HEK293 (cell line): ENCODE measurements at regions not wholly inside any gene's neighbourhood (a gene's known extent, or its start where the extent isn't known, plus 50 kb on each side); places are given as distances from the start of the nearest gene placed in this dataset.

Experiments used
- CTCF ChIA-PET: fragments of 350-600 bp; formaldehyde crosslinking; extraction: SDS; loops from one replicate; lab custom pipeline; 2021; ENCODE audit warnings: antibody characterized with exemption; lab: Yijun Ruan, JAX
- POLR2A ChIA-PET: fragments of 300-600 bp; formaldehyde crosslinking; extraction: SDS; loops from one replicate; lab custom pipeline; 2020; ENCODE audit warnings: antibody characterized with exemption, inconsistent platforms; lab: Yijun Ruan, JAX
- H3K27ac ChIP-seq: fragments of 200-500 bp; sonication (Bioruptor generic); 2 replicates; pipeline ENCODE4 v1.5.1; 2014; ENCODE audit warnings: low read depth, low read length, control low read depth, inconsistent platforms; ENCODE audit errors: extremely low read depth
- H3K36me3 ChIP-seq, 2 experiments: fragments of 200-500 bp in 1 of 2; sonication (Bioruptor generic) in 1 of 2; 1 replicate in 1 of 2; 2 replicates in 1 of 2; pipeline ENCODE4 v1.5.1; 2014 to 2017; ENCODE audit warnings: inconsistent platforms in 2 of 2, low read length in 2 of 2; ENCODE audit not compliant: control insufficient read depth in 2 of 2, insufficient read depth in 1 of 2
- H3K4me1 ChIP-seq: fragments of 200-500 bp; sonication (Bioruptor generic); 2 replicates; pipeline ENCODE4 v1.5.1; 2014; ENCODE audit warnings: mild to moderate bottlenecking, low read length, inconsistent platforms; ENCODE audit not compliant: control insufficient read depth, insufficient read depth
- H3K4me3 ChIP-seq: 2 replicates; pipeline ENCODE4 v1.5.1; 2011; ENCODE audit warnings: low read depth, mild to moderate bottlenecking, control low read depth, low read length, moderate library complexity
- H3K9me3 ChIP-seq: fragments of 200-500 bp; sonication (Bioruptor generic); 2 replicates; pipeline ENCODE4 v1.5.1; 2014; ENCODE audit warnings: low read depth, low read length, inconsistent platforms; ENCODE audit not compliant: control insufficient read depth, insufficient read depth
- GLI4 ChIP-seq: fragments of 450-650 bp; formaldehyde crosslinking; IDR thresholded peaks from 2 replicates; pipeline ENCODE4 v1.5.1; 2016; ENCODE audit warnings: missing biosample characterization, missing genetic modification characterization
- KLF9 ChIP-seq: fragments of 450-650 bp; formaldehyde crosslinking; IDR thresholded peaks from 2 replicates; pipeline ENCODE4 v1.5.1; 2016; ENCODE audit warnings: missing biosample characterization, missing genetic modification characterization, low read depth
- SP2 ChIP-seq: fragments of 450-650 bp; formaldehyde crosslinking; IDR thresholded peaks from 2 replicates; pipeline ENCODE4 v1.5.1; 2016; ENCODE audit warnings: missing biosample characterization, missing genetic modification characterization
- ZBTB48 ChIP-seq: fragments of 450-650 bp; formaldehyde crosslinking; IDR thresholded peaks from 2 replicates; pipeline ENCODE4 v1.5.1; 2016; ENCODE audit warnings: missing biosample characterization, missing genetic modification characterization
- ZIC2 ChIP-seq: fragments of 450-650 bp; formaldehyde crosslinking; IDR thresholded peaks from 2 replicates; pipeline ENCODE4 v1.5.1; 2016; ENCODE audit warnings: missing biosample characterization, missing genetic modification characterization
- ZNF324 ChIP-seq: fragments of 450-650 bp; formaldehyde crosslinking; IDR thresholded peaks from 2 replicates; pipeline ENCODE4 v1.5.1; 2016; ENCODE audit warnings: missing biosample characterization, missing genetic modification characterization
- ZNF335 ChIP-seq: fragments of 450-650 bp; formaldehyde crosslinking; conservative IDR thresholded peaks from 2 replicates; pipeline ENCODE4 v1.5.1; 2016; ENCODE audit warnings: missing biosample characterization, missing genetic modification characterization
- ZNF423 ChIP-seq: fragments of 450-650 bp; formaldehyde crosslinking; IDR thresholded peaks from 2 replicates; pipeline ENCODE4 v1.5.1; 2016; ENCODE audit warnings: missing biosample characterization, missing genetic modification characterization
- ZNF529 ChIP-seq: fragments of 450-650 bp; formaldehyde crosslinking; IDR thresholded peaks from 2 replicates; pipeline ENCODE4 v1.5.1; 2017; ENCODE audit warnings: missing genetic modification characterization, missing biosample characterization; ENCODE audit not compliant: insufficient replicate concordance
- ZNF530 ChIP-seq: fragments of 450-650 bp; formaldehyde crosslinking; IDR thresholded peaks from 2 replicates; pipeline ENCODE4 v1.5.1; 2016; ENCODE audit warnings: low read depth, missing biosample characterization, missing genetic modification characterization
- ZNF596 ChIP-seq: fragments of 450-650 bp; IDR thresholded peaks from 2 replicates; pipeline ENCODE4 v1.5.0; 2018; ENCODE audit warnings: missing biosample characterization, mild to moderate bottlenecking, missing genetic modification characterization, moderate library complexity
- ZNF654 ChIP-seq: fragments of 450-650 bp; formaldehyde crosslinking; IDR thresholded peaks from 2 replicates; pipeline ENCODE4 v1.5.1; 2016; ENCODE audit warnings: low read depth, missing biosample characterization, missing genetic modification characterization
- ZNF677 ChIP-seq: fragments of 450-650 bp; IDR thresholded peaks from 2 replicates; pipeline ENCODE4 v1.5.0; 2018; ENCODE audit warnings: missing biosample characterization, mild to moderate bottlenecking, missing genetic modification characterization, moderate library complexity
- ZSCAN30 ChIP-seq: fragments of 450-650 bp; IDR thresholded peaks from 2 replicates; pipeline ENCODE4 v1.5.1; 2018; ENCODE audit warnings: missing biosample characterization, mild to moderate bottlenecking, missing genetic modification characterization, moderate library complexity
- TF ChIP-seq, protein P1 (sequence below): fragments of 450-650 bp; formaldehyde crosslinking; IDR thresholded peaks from 2 replicates; pipeline ENCODE4 v1.5.1; 2016; ENCODE audit warnings: missing biosample characterization, missing genetic modification characterization
- TF ChIP-seq, protein P2 (sequence below): fragments of 450-650 bp; formaldehyde crosslinking; IDR thresholded peaks from 2 replicates; pipeline ENCODE4 v1.5.1; 2016; ENCODE audit warnings: missing biosample characterization, missing genetic modification characterization
- TF ChIP-seq, protein P3 (sequence below): fragments of 450-650 bp; formaldehyde crosslinking; IDR thresholded peaks from 2 replicates; pipeline ENCODE4 v1.5.1; 2016; ENCODE audit warnings: missing biosample characterization, missing genetic modification characterization, low read depth
- TF ChIP-seq, protein P4 (sequence below): fragments of 450-650 bp; formaldehyde crosslinking; IDR thresholded peaks from 2 replicates; pipeline ENCODE4 v1.5.1; 2016; ENCODE audit warnings: missing biosample characterization, missing genetic modification characterization
- TF ChIP-seq, protein P5 (sequence below): fragments of 450-650 bp; formaldehyde crosslinking; IDR thresholded peaks from 2 replicates; pipeline ENCODE4 v1.5.1; 2016; ENCODE audit warnings: missing biosample characterization, missing genetic modification characterization

DNA sequence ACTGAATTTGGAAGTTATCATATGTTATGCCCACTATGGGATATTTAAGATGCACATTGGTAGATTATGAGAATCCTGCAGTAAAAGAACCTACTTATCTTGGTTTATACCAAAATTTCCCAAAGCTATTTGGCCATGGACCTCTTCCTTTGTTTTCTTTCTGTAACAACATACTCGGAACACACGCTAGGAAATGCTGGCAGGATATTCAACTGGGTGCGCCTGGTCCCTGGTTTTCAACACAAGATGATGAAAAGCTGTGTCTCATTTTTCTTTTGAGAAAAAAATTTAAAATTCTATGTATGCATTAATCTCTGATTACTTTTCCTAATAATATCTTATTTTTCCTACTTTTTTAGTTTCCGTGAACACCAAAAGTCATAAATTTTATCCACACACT is 128.5 kb upstream of the NRP1 start:
- Histone ChIP-seq H3K4me3 (no peak overlapping the region), H3K4me1 (no peaks in the 10 kb centered on the region; the same call in 1 of the 2 replicates), H3K9me3 (no peaks in the 10 kb centered on the region), H3K36me3 (no peaks in the 10 kb centered on the region), H3K27ac (no peak overlapping the region)
- TF ChIP-seq SP2 (tag by site-specific recombination) = no peak
- ChIA-PET CTCF (interaction anchor here (0.6 to 1.0 kb wide), 3 partner anchors 61 to 370 kb away, joined by 3 to 4 read pairs (median 3); no protein-coding TSS in a partner anchor), POLR2A (no interaction called here)

DNA sequence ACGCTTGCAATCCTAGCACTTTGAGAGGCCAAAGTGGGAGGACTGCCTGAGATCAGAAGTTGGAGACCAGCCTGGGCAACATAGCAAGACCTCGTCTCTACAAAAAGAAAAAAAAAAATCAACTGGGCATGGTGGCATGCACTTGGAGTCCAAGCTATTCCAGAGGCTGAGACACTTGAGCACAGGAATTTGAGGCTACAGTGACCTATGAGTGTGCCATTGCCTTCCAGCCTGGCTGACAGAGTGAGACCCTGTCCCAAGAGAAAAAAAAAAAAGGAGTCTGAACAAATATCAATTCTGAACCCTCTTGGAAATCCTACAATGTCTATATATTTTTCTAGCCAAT is 126.8 kb upstream of the NRP1 start:
- Histone ChIP-seq H3K4me1 (no peaks in the 10 kb centered on the region; the same call in 1 of the 2 replicates), H3K36me3 (no peaks in the 10 kb centered on the region), H3K4me3 (no peak overlapping the region), H3K9me3 (no peaks in the 10 kb centered on the region), H3K27ac (no peak overlapping the region)
- POLR2A ChIA-PET = no interaction called here
- TF ChIP-seq ZNF530 (tag by site-specific recombination) (no peak), ZNF335 (tag by site-specific recombination) (no peak), GLI4 (tag by site-specific recombination) (no peak), KLF9 (tag by site-specific recombination) (no peak), ZNF529 (no peak), ZBTB48 (tag by site-specific recombination) (no peak), ZNF324 (tag by site-specific recombination) (no peak), ZNF596 (tag by site-specific recombination) (no peak), ZNF677 (tag by site-specific recombination) (no peak), ZNF423 (tag by site-specific recombination) (no peak), ZSCAN30 (tag by site-specific recombination) (no peak), SP2 (tag by site-specific recombination) (no peak), ZIC2 (no peak), ZNF654 (no peak)
- TF ChIP-seq, protein P1, sequence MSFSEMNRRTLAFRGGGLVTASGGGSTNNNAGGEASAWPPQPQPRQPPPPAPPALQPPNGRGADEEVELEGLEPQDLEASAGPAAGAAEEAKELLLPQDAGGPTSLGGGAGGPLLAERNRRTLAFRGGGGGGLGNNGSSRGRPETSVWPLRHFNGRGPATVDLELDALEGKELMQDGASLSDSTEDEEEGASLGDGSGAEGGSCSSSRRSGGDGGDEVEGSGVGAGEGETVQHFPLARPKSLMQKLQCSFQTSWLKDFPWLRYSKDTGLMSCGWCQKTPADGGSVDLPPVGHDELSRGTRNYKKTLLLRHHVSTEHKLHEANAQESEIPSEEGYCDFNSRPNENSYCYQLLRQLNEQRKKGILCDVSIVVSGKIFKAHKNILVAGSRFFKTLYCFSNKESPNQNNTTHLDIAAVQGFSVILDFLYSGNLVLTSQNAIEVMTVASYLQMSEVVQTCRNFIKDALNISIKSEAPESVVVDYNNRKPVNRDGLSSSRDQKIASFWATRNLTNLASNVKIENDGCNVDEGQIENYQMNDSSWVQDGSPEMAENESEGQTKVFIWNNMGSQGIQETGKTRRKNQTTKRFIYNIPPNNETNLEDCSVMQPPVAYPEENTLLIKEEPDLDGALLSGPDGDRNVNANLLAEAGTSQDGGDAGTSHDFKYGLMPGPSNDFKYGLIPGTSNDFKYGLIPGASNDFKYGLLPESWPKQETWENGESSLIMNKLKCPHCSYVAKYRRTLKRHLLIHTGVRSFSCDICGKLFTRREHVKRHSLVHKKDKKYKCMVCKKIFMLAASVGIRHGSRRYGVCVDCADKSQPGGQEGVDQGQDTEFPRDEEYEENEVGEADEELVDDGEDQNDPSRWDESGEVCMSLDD (tag by site-specific recombination) = no peak
- TF ChIP-seq, protein P2, sequence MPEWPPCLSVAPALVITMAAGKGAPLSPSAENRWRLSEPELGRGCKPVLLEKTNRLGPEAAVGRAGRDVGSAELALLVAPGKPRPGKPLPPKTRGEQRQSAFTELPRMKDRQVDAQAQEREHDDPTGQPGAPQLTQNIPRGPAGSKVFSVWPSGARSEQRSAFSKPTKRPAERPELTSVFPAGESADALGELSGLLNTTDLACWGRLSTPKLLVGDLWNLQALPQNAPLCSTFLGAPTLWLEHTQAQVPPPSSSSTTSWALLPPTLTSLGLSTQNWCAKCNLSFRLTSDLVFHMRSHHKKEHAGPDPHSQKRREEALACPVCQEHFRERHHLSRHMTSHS (tag by site-specific recombination) = no peak
- TF ChIP-seq, protein P3, sequence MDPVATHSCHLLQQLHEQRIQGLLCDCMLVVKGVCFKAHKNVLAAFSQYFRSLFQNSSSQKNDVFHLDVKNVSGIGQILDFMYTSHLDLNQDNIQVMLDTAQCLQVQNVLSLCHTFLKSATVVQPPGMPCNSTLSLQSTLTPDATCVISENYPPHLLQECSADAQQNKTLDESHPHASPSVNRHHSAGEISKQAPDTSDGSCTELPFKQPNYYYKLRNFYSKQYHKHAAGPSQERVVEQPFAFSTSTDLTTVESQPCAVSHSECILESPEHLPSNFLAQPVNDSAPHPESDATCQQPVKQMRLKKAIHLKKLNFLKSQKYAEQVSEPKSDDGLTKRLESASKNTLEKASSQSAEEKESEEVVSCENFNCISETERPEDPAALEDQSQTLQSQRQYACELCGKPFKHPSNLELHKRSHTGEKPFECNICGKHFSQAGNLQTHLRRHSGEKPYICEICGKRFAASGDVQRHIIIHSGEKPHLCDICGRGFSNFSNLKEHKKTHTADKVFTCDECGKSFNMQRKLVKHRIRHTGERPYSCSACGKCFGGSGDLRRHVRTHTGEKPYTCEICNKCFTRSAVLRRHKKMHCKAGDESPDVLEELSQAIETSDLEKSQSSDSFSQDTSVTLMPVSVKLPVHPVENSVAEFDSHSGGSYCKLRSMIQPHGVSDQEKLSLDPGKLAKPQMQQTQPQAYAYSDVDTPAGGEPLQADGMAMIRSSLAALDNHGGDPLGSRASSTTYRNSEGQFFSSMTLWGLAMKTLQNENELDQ (tag by site-specific recombination) = no peak
- TF ChIP-seq, protein P4, sequence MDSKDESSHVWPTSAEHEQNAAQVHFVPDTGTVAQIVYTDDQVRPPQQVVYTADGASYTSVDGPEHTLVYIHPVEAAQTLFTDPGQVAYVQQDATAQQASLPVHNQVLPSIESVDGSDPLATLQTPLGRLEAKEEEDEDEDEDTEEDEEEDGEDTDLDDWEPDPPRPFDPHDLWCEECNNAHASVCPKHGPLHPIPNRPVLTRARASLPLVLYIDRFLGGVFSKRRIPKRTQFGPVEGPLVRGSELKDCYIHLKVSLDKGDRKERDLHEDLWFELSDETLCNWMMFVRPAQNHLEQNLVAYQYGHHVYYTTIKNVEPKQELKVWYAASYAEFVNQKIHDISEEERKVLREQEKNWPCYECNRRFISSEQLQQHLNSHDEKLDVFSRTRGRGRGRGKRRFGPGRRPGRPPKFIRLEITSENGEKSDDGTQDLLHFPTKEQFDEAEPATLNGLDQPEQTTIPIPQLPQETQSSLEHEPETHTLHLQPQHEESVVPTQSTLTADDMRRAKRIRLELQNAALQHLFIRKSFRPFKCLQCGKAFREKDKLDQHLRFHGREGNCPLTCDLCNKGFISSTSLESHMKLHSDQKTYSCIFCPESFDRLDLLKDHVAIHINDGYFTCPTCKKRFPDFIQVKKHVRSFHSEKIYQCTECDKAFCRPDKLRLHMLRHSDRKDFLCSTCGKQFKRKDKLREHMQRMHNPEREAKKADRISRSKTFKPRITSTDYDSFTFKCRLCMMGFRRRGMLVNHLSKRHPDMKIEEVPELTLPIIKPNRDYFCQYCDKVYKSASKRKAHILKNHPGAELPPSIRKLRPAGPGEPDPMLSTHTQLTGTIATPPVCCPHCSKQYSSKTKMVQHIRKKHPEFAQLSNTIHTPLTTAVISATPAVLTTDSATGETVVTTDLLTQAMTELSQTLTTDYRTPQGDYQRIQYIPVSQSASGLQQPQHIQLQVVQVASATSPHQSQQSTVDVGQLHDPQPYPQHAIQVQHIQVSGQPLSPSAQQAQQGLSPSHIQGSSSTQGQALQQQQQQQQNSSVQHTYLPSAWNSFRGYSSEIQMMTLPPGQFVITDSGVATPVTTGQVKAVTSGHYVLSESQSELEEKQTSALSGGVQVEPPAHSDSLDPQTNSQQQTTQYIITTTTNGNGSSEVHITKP (tag by site-specific recombination) = no peak
- TF ChIP-seq, protein P5, sequence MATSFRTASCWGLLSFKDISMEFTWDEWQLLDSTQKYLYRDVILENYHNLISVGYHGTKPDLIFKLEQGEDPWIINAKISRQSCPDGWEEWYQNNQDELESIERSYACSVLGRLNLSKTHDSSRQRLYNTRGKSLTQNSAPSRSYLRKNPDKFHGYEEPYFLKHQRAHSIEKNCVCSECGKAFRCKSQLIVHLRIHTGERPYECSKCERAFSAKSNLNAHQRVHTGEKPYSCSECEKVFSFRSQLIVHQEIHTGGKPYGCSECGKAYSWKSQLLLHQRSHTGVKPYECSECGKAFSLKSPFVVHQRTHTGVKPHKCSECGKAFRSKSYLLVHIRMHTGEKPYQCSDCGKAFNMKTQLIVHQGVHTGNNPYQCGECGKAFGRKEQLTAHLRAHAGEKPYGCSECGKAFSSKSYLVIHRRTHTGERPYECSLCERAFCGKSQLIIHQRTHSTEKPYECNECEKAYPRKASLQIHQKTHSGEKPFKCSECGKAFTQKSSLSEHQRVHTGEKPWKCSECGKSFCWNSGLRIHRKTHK = no peak
- CTCF ChIA-PET = no interaction called here
